Neural crest cell (in vitro differentiated cells): ENCODE measurements at regions not wholly inside any gene's neighbourhood (a gene's known extent, or its start where the extent isn't known, plus 50 kb on each side); places are given as distances from the start of the nearest gene placed in this dataset.

ENCODE experiments used
- DNase-seq: peaks from one replicate; pipeline ENCODE4 v3.0.0; 2021; ENCODE audit warnings: low read depth, mixed read lengths, low spot score
- H3K27ac Mint-ChIP-seq: one replicate; pipeline ENCODE4 v1.8.0; 2021; ENCODE audit warnings: mild to moderate bottlenecking, mixed read lengths; ENCODE audit not compliant: unreplicated experiment
- H3K27me3 Mint-ChIP-seq: 2 replicates; pipeline ENCODE4 v1.8.0; 2021; ENCODE audit warnings: low read depth, mild to moderate bottlenecking, mixed read lengths
- H3K36me3 Mint-ChIP-seq: 2 replicates; pipeline ENCODE4 v1.8.0; 2021; ENCODE audit warnings: low read depth, mild to moderate bottlenecking, mixed read lengths
- H3K4me1 Mint-ChIP-seq: 2 replicates; pipeline ENCODE4 v1.8.0; 2021; ENCODE audit warnings: mixed read lengths
- H3K4me3 Mint-ChIP-seq: one replicate; pipeline ENCODE4 v1.8.0; 2021; ENCODE audit warnings: mild to moderate bottlenecking, mixed read lengths
- H3K9me3 Mint-ChIP-seq: 2 replicates; pipeline ENCODE4 v1.8.0; 2021; ENCODE audit warnings: mixed read lengths
- CTCF ChIP-seq: fragments of 200-600 bp; sonication (generic); conservative IDR thresholded peaks from 2 replicates; pipeline ENCODE4 v1.5.0; 2021; ENCODE audit warnings: antibody characterized with exemption, mild to moderate bottlenecking

DNA sequence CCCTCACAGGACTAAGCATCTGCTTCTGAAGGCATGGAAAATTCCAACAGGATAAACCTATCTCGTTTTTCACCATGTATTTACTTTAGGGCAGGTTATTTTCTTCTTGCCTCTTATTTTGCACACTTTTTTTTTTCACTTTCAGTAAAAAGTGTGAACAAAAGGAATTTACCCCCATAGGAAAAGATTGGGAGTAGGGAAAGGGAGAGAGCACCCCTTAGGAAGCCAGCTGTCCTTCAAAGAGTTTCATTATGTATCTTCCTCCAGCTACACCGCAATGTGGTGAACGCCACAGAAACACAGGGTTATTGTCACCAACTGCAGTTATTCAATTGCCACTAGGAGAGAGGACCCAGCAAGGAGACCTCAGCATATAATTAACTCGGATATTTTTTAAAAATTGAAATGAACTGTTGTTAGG is 286.2 kb upstream of the VRK2 start:
- Mint-ChIP-seq H3K4me3 (peak overlapping the region; percentile 72), H3K36me3 (no peaks in the 10 kb centered on the region), H3K9me3 (no peaks in the 10 kb centered on the region), H3K4me1 (peaks cover 48% of the 10 kb centered on the region), H3K27me3 (no peaks in the 10 kb centered on the region), H3K27ac (peak overlapping the region; percentile 84)
- TF ChIP-seq CTCF: no peak
- peak; percentile 10 for DNase-seq

- Mint-ChIP-seq H3K4me3 (no peak overlapping the region), H3K27ac (no peak overlapping the region), H3K36me3 (no peaks in the 10 kb centered on the region), H3K9me3 (no peaks in the 10 kb centered on the region), H3K27me3 (no peaks in the 10 kb centered on the region), H3K4me1 (no peaks in the 10 kb centered on the region)
- DNase-seq: no peak
- TF ChIP-seq CTCF: no peak
Observed at GRCh38 chr2:57776916-57777315, 269.7 kb upstream of the VRK2 start.

DNA sequence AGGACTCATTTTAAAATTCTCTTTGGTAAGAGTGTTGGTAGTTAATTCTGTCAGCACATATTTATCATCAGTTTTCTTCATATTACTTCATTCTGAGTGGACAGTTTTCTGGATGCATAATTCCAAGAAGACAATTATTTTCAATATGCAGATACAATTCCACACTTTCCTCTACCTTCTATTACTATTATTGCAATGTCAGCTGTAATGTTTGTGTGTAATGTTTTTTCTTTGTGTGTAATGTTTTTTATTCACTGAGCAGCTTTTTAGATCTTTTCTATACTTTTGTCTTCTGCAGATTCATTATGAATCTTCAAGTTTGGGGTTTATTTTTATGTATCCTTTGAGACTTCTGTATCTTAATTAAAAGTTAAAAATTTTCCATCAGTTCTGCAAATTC is 264.0 kb upstream of the VRK2 start:
- Mint-ChIP-seq H3K9me3 (no peaks in the 10 kb centered on the region), H3K4me3 (no peak overlapping the region), H3K4me1 (no peaks in the 10 kb centered on the region), H3K36me3 (no peaks in the 10 kb centered on the region), H3K27ac (no peak overlapping the region), H3K27me3 (no peaks in the 10 kb centered on the region)
- no peak for TF ChIP-seq CTCF
- DNase-seq: no peak

- no peaks in the 10 kb centered on the region for H3K27me3 Mint-ChIP-seq
- DNase-seq: no peak
- no peak overlapping the region for H3K4me3 Mint-ChIP-seq
- H3K4me1 Mint-ChIP-seq: peaks cover 4% of the 10 kb centered on the region
- H3K9me3 Mint-ChIP-seq: peaks cover 2% of the 10 kb centered on the region
- no peak overlapping the region for H3K27ac Mint-ChIP-seq
- H3K36me3 Mint-ChIP-seq: no peaks in the 10 kb centered on the region
- TF ChIP-seq CTCF: no peak
Observed at GRCh38 chr2:57793310-57793709, 253.3 kb upstream of the VRK2 start.

- Mint-ChIP-seq H3K4me3 (no peak overlapping the region), H3K9me3 (peaks cover 6% of the 10 kb centered on the region), H3K27ac (no peak overlapping the region), H3K27me3 (no peaks in the 10 kb centered on the region), H3K4me1 (peaks cover 4% of the 10 kb centered on the region), H3K36me3 (no peaks in the 10 kb centered on the region)
- DNase-seq: no peak
- TF ChIP-seq CTCF: no peak
Observed at GRCh38 chr2:57796527-57796926, 250.1 kb upstream of the VRK2 start.

GRCh38 chr2:57798346-57798745 is 248.3 kb upstream of the VRK2 start:
- peaks cover 5% of the 10 kb centered on the region for H3K9me3 Mint-ChIP-seq
- H3K36me3 Mint-ChIP-seq: no peaks in the 10 kb centered on the region
- H3K27me3 Mint-ChIP-seq: no peaks in the 10 kb centered on the region
- no peak overlapping the region for H3K27ac Mint-ChIP-seq
- no peak overlapping the region for H3K4me3 Mint-ChIP-seq
- peaks cover 4% of the 10 kb centered on the region for H3K4me1 Mint-ChIP-seq
- no peak for DNase-seq
- TF ChIP-seq CTCF: no peak
